Fibroblast of the aortic adventitia (primary cell): ENCODE measurements at regions not wholly inside any gene's neighbourhood (a gene's known extent, or its start where the extent isn't known, plus 50 kb on each side); places are given as distances from the start of the nearest gene placed in this dataset.

Experiments used
- DNase-seq: peaks from one replicate; pipeline ENCODE4 v3.0.0-alpha.2; 2010; ENCODE audit warnings: low read depth
- H3K4me3 ChIP-seq: 2 replicates; pipeline ENCODE4 v1.5.1; 2011; ENCODE audit warnings: low read depth, mild to moderate bottlenecking, control low read depth, low read length, moderate library complexity
- CTCF ChIP-seq: IDR thresholded peaks from 2 replicates; pipeline ENCODE4 v1.5.1; 2011; ENCODE audit warnings: mild to moderate bottlenecking, low read length, control low read depth, inconsistent platforms; ENCODE audit not compliant: insufficient read depth

- no peak for TF ChIP-seq CTCF
- no peak for DNase-seq
- no peak overlapping the region for H3K4me3 ChIP-seq
Measured at GRCh38 chr6:23213651-23214050, 644.3 kb downstream of the HDGFL1 start.

- TF ChIP-seq CTCF, result no peak
- H3K4me3 ChIP-seq, result no peak overlapping the region
- DNase-seq, result no peak
Measured at GRCh38 chr6:23218751-23219150, 649.4 kb downstream of the HDGFL1 start.

- H3K4me3 ChIP-seq, result no peak overlapping the region
- DNase-seq, result no peak
- TF ChIP-seq CTCF, result no peak
Measured at GRCh38 chr6:23222724-23223123, 653.4 kb downstream of the HDGFL1 start.

GRCh38 chr6:23224540-23224939 lies 655.2 kb downstream of the HDGFL1 start:
- H3K4me3 ChIP-seq, result no peak overlapping the region
- DNase-seq, result no peak
- TF ChIP-seq CTCF, result no peak

GRCh38 chr6:23228439-23229024 lies 659.2 kb downstream of the HDGFL1 start:
- no peak for DNase-seq
- TF ChIP-seq CTCF, result no peak
- H3K4me3 ChIP-seq, result no peak overlapping the region

GRCh38 chr6:23243854-23244253 lies 674.5 kb downstream of the HDGFL1 start:
- no peak overlapping the region for H3K4me3 ChIP-seq
- DNase-seq, result no peak
- no peak for TF ChIP-seq CTCF

- DNase-seq, result no peak
- no peak for TF ChIP-seq CTCF
- H3K4me3 ChIP-seq, result no peak overlapping the region
Measured at GRCh38 chr6:23244300-23244699, 674.9 kb downstream of the HDGFL1 start.
